Raji (cell line): ENCODE measurements at regions not wholly inside any gene's neighbourhood (a gene's known extent, or its start where the extent isn't known, plus 50 kb on each side); places are given as distances from the start of the nearest gene placed in this dataset.

ENCODE experiments used
- POLR2A ChIP-seq: IDR thresholded peaks from 2 replicates; pipeline ENCODE4 v1.6.1; 2011; ENCODE audit warnings: low read depth, low read length, control low read depth; ENCODE audit not compliant: insufficient read depth

GRCh38 chr3:182445576-182445975 lies 347.7 kb upstream of the ATP11B start:
- no peak for TF ChIP-seq POLR2A

- no peak for TF ChIP-seq POLR2A
These were observed 342.1 kb upstream of the ATP11B start for GRCh38 chr3:182450942-182451787.

- TF ChIP-seq POLR2A = no peak
These were observed 341.4 kb upstream of the ATP11B start for GRCh38 chr3:182451871-182452270.

DNA sequence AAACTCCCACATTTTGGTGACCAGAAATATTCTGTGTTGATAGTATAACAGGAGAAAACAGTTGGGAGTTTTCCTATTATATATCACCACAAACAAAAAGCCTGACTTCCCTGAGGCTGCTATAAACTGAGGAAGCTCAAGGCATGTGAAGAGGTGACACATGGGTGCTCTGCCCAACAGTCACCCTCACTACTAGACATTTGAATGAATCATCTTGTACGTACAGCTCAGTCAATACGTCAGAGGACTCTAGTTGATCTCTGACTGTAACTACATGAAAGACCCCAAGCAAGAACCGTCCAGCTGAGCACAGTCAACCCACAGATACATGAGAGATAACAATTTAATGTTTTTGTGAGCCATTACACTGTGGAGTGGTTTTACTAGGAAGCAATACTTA lies 338.3 kb upstream of the ATP11B start:
- TF ChIP-seq POLR2A = no peak

GRCh38 chr3:182460303-182460702 lies 333.0 kb upstream of the ATP11B start:
- TF ChIP-seq POLR2A = no peak

DNA sequence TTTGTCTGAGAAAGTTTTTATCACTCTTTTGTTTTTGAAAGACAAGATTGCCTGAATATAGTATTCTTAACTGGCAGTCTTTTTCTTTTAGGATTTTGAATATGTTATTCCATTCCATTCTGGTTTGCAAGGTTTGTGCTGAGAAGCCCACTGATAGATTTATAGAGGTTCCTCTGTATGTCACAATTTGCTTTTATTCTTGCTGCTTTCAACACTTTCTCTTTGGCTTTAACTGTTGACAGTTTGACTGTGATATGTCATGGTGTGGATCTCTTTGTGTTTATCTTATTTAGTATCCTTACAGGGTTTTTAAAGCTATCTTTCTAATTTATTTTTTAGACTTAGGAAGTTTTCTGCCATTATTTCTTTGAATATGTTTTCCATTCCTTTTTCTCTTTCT lies 331.2 kb upstream of the ATP11B start:
- TF ChIP-seq POLR2A = no peak

- no peak for TF ChIP-seq POLR2A
These were observed 328.7 kb upstream of the ATP11B start for GRCh38 chr3:182464513-182465145.

DNA sequence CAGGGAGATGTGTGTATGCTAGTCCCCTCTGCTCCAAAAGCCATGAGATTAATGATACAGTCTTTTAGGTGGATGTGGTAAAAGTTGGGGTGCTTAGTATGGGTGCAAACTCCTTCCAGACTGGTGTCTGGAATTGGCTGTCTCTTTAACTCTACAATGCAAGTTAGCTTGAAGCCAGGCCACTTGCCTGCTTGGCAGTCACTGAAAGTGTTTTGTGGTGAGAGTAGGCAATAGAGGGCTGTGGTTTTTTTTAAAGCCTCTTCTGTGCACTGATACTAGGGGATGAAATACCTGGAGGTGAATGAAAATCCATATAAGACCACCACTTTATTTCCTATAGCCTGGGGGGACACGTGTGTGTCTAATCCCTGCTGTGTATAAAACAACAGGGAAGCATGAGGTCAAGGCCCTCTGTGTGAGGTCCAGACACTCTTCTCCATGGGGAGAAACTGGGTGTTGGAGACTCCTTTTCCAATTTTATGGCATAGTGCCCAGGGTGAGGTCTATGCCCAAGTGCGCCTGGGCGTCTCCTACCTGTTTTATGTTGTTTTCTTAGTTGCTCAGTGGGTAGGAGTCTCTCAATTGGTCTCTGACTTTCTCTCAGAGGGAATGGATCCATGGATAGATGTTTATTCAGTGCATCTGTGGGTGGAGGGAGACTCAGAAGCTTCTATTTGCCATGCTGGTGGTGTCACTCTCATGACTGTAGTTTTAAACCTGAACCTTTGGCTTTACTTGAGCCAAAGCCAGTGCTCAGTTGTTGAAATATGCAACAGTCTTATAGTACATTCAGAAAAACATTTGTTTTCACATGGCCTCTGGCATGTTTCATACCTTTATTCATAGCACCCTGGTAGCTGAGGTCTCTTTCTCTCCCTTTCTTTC lies 327.8 kb upstream of the ATP11B start:
- TF ChIP-seq POLR2A = no peak

DNA sequence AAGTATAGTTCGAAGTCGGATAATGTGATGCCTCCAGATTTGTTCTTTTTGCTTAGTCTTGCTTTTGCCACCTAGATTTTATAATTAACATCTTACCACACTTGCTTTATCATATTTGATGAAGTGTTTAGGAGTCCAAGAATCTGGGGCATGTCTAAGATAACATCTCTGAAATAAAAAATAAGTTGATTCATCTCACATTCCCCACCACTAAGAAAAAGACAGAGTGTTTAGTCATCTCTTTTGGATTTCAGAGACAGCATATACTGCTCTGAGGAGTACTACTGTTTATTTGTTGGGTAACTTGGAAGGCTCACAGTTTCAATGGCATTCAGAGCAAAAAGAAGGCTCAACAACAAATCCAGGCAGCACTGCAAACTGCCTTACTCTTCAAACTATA lies 324.2 kb upstream of the ATP11B start:
- no peak for TF ChIP-seq POLR2A

DNA sequence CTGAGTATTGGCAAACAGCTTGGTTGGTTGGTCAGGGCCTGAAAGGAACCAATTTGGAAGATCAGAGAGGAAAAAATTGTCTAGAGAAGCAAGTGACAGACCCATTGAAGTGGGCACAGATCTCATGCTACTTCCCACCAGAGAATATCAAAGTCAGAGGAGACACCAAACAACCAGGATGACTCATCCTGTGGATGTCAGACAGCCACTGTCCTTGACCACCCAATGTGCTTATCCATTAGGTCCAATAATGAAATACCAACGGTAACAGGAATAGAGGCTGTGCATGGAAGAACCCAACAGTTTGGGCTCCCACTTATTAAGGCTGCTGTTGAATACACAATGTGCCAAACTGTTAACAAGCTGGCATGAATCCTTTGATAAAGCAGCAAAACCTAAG lies 323.1 kb upstream of the ATP11B start:
- no peak for TF ChIP-seq POLR2A

- no peak for TF ChIP-seq POLR2A
These were observed 320.1 kb upstream of the ATP11B start for GRCh38 chr3:182473191-182473710.

DNA sequence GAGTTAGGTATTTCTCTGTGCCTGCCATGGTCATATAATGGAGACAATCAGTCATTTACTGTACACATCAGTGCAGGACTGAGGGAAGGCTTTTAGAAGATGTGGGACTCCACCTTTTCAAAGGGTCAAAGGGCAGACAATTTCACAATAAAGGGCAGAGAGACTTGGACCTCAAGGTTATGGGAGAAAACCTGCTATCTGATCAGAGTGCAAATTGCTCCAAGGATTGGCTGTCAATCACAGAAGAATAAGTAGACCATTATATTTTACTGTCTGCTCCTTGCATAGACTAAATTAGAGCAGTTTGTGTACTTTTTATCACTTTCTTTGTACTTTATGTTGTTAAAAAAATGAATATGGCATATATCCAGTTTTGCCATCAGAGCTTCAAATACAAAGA lies 314.9 kb upstream of the ATP11B start:
- no peak for TF ChIP-seq POLR2A

DNA sequence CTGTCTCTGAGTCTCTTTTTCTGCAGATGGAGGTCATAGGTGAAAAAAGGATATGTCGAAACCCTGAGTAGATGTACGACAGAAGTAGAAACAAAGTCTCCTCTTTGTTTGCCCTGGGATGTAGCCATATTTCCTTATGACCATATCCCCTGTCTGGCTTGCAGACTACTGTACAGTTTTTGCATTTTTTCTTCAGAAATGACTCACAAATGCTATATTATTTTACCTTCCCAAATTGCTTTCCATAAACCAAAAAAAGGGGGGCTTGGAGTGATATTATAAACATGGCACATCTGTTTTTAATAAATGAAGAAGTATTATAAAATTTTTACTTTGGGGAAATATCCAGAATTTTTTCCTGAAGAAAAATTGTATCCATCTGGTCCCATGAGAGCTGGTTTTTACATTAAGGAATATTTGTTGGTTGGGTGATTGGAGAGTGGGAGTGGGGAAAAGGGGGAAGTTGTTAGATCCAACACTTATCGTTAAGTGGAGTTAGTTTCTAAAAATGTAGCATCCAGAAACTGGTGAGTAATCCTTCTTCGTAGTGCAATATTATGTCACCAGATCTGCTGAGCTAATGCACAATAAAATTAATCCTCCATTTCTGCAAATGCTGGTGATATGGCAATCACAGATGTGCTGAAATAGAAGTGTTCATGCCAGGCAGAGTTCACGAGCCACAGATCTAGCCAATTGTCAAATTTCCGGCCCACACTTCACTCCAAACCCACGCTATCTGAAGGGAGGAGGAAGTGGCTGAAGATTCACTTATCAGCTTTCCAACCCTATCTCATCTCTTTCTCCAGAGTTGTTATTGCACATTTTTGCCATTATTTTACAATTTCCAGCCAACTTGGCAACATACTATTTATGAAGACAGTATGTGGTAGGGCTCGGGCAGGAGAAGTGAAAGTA lies 313.6 kb upstream of the ATP11B start:
- TF ChIP-seq POLR2A = no peak

DNA sequence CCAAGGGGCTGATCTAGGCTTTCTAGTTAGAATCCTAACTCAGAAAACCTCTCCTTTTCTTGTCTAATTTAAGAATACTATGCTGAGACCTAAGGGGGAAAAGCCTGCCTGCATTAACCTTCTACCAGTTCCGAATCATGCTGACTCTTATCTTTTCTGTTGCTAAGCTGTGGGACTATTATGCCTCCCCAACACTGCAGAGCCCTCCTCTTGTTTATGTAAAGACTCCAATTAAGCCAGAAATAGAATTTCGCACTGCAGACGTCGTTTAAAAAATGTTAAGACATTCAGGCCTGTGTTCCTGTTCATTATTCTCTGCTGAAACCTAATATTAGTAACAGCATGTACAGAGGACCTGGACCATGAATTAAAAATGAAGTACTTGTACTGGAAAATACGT lies 310.6 kb upstream of the ATP11B start:
- TF ChIP-seq POLR2A = no peak
